Gastrocnemius medialis (tissue), 4 donors: ENCODE measurements at regions not wholly inside any gene's neighbourhood (a gene's known extent, or its start where the extent isn't known, plus 50 kb on each side); places are given as distances from the start of the nearest gene placed in this dataset.

ENCODE experiments used
- ATAC-seq, 2 donors: fragments of 150-250 bp; one replicate each; pipeline ENCODE4 v1.9.1; 2016
- DNase-seq, 2 donors: peaks; one replicate each; pipeline ENCODE4 v3.0.0-alpha.2; 2019
- H3K27ac ChIP-seq, 4 donors: fragments of 200-600 bp; sonication (generic); 1 replicate in 1 of 4; 2 replicates in 3 of 4; pipeline ENCODE4 v1.5.1; 2016 to 2018; ENCODE audit warnings: mild to moderate bottlenecking in 2 of 4, moderate library complexity in 1 of 4
- H3K27me3 ChIP-seq, 3 donors: fragments of 200-600 bp; sonication (generic) in 2 of 3; 1 replicate in 1 of 3; 2 replicates in 2 of 3; pipeline versions ENCODE4 v1.5.1 to v1.6.0; 2016 to 2019; ENCODE audit warnings: mild to moderate bottlenecking in 1 of 3, moderate library complexity in 1 of 3
- H3K36me3 ChIP-seq, 2 donors: fragments of 200-600 bp; sonication (generic) in 1 of 2; one replicate each; pipeline ENCODE4 v1.5.1; 2017 to 2018
- H3K4me1 ChIP-seq, 2 donors: fragments of 200-600 bp; sonication (generic) in 1 of 2; one replicate each; pipeline ENCODE4 v1.5.1; 2016 to 2017; ENCODE audit warnings: mild to moderate bottlenecking in 2 of 2
- H3K4me3 ChIP-seq, 4 donors: fragments of 200-600 bp; sonication (generic) in 3 of 4; 1 replicate in 1 of 4; 2 replicates in 3 of 4; pipeline ENCODE4 v1.5.1; 2016 to 2019; ENCODE audit warnings: mild to moderate bottlenecking in 2 of 4
- H3K9me3 ChIP-seq, 3 donors: fragments of 200-600 bp; sonication (generic) in 2 of 3; 1 replicate in 1 of 3; 2 replicates in 2 of 3; pipeline ENCODE4 v1.5.1; 2016 to 2019
- CTCF ChIP-seq, 5 experiments: fragments of 450-650 bp in 3 of 5; fragments of 200-600 bp in 2 of 5; sonication (generic) in 2 of 5; IDR thresholded peaks in 4 of 5; conservative IDR thresholded peaks in 1 of 5; 1 replicate in 4 of 5; 2 replicates in 1 of 5; pipeline ENCODE4 v1.5.1; 2016 to 2019; ENCODE audit warnings: antibody characterized with exemption in 5 of 5, mild to moderate bottlenecking in 3 of 5, moderate library complexity in 3 of 5
- POLR2A ChIP-seq, 2 donors: fragments of 450-650 bp; IDR thresholded peaks; one replicate each; pipeline ENCODE4 v1.6.1; 2017; ENCODE audit warnings: antibody characterized with exemption in 2 of 2, mild to moderate bottlenecking in 2 of 2, moderate library complexity in 2 of 2
- in situ Hi-C, 4 donors: fragments of 200-750 bp; cut with MboI; loops; one replicate each; pipeline versions ENCODE4 v1.15.0 to v1.8.0; 2017; ENCODE audit warnings: low sequenced_read_pairs in 4 of 4
- intact Hi-C: fragments of 100-400 bp; cut with DNase I; formaldehyde crosslinking; loops from one replicate; pipeline ENCODE4 v1.15.1; 2023; ENCODE audit warnings: low total_unique reads

- intact Hi-C loops (no loop called here), in situ Hi-C loops (no loop called here)
- H3K9me3 ChIP-seq, result no peaks in the 10 kb centered on the region
- no peaks in the 10 kb centered on the region for H3K27me3 ChIP-seq
- no peak overlapping the region for H3K4me3 ChIP-seq
- no peaks in the 10 kb centered on the region for H3K4me1 ChIP-seq
- no peak overlapping the region for H3K27ac ChIP-seq
- DNase-seq, result no peak
- no peaks in the 10 kb centered on the region for H3K36me3 ChIP-seq
- TF ChIP-seq POLR2A (IDR thresholded peaks at IDR 0.05), result no peak
- TF ChIP-seq CTCF (IDR thresholded peaks at IDR 0.05 in 4 of 5, conservative IDR thresholded peaks at IDR 0.05 in 1 of 5), result no peak
- ATAC-seq, result no peak
Measured at GRCh38 chr20:60760256-60761000, 491.6 kb upstream of the CDH4 start.

GRCh38 chr20:60761056-60761455, 491.0 kb upstream of the CDH4 start:
- in situ Hi-C loops (no loop called here), intact Hi-C loops (no loop called here)
- DNase-seq, result no peak

GRCh38 chr20:60762386-60762785, 489.7 kb upstream of the CDH4 start:
- no peaks in the 10 kb centered on the region for H3K27me3 ChIP-seq
- TF ChIP-seq CTCF (IDR thresholded peaks at IDR 0.05 in 4 of 5, conservative IDR thresholded peaks at IDR 0.05 in 1 of 5), result no peak
- TF ChIP-seq POLR2A (IDR thresholded peaks at IDR 0.05), result no peak
- H3K4me3 ChIP-seq, result no peak overlapping the region
- H3K36me3 ChIP-seq, result no peaks in the 10 kb centered on the region
- intact Hi-C loops, result no loop called here
- H3K9me3 ChIP-seq, result no peaks in the 10 kb centered on the region
- H3K27ac ChIP-seq, result no peak overlapping the region
- DNase-seq (no peak), ATAC-seq (no peak)
- no peaks in the 10 kb centered on the region for H3K4me1 ChIP-seq
- in situ Hi-C loops, result no loop called here

More at GRCh38 chr20:60761056-60761455, 491.0 kb upstream of the CDH4 start:
- ATAC-seq, result no peak
- TF ChIP-seq CTCF (IDR thresholded peaks at IDR 0.05 in 4 of 5, conservative IDR thresholded peaks at IDR 0.05 in 1 of 5) (no peak), POLR2A (IDR thresholded peaks at IDR 0.05) (no peak)
- no peak overlapping the region for H3K27ac ChIP-seq
- H3K4me1 ChIP-seq, result no peaks in the 10 kb centered on the region
- no peaks in the 10 kb centered on the region for H3K36me3 ChIP-seq
- no peaks in the 10 kb centered on the region for H3K27me3 ChIP-seq
- H3K4me3 ChIP-seq, result no peak overlapping the region
- no peaks in the 10 kb centered on the region for H3K9me3 ChIP-seq

- no peaks in the 10 kb centered on the region for H3K36me3 ChIP-seq
- DNase-seq (no peak), ATAC-seq (no peak)
- H3K4me1 ChIP-seq, result no peaks in the 10 kb centered on the region
- in situ Hi-C loops, result no loop called here
- H3K9me3 ChIP-seq, result no peaks in the 10 kb centered on the region
- intact Hi-C loops, result no loop called here
- no peak overlapping the region for H3K4me3 ChIP-seq
- H3K27me3 ChIP-seq, result no peaks in the 10 kb centered on the region
- H3K27ac ChIP-seq, result no peak overlapping the region
- TF ChIP-seq POLR2A (IDR thresholded peaks at IDR 0.05), result no peak
- no peak for TF ChIP-seq CTCF (IDR thresholded peaks at IDR 0.05 in 4 of 5, conservative IDR thresholded peaks at IDR 0.05 in 1 of 5)
Measured at GRCh38 chr20:60764328-60764727, 487.7 kb upstream of the CDH4 start.

- H3K4me1 ChIP-seq, result no peaks in the 10 kb centered on the region
- H3K27ac ChIP-seq, result no peak overlapping the region
- H3K27me3 ChIP-seq, result no peaks in the 10 kb centered on the region
- in situ Hi-C loops (no loop called here), intact Hi-C loops (no loop called here)
- TF ChIP-seq POLR2A (IDR thresholded peaks at IDR 0.05), result no peak
- no peak for TF ChIP-seq CTCF (IDR thresholded peaks at IDR 0.05 in 4 of 5, conservative IDR thresholded peaks at IDR 0.05 in 1 of 5)
- no peak overlapping the region for H3K4me3 ChIP-seq
- ATAC-seq, result no peak
- no peaks in the 10 kb centered on the region for H3K9me3 ChIP-seq
- no peaks in the 10 kb centered on the region for H3K36me3 ChIP-seq
- DNase-seq, result no peak
Measured at GRCh38 chr20:60764771-60765170, 487.3 kb upstream of the CDH4 start.
